ENCODE measurements at regions not wholly inside any gene's neighbourhood (a gene's known extent, or its start where the extent isn't known, plus 50 kb on each side); places are given as distances from the start of the nearest gene placed in this dataset.

- no peak for DNase-seq
- no peak for FAIRE-seq
- Histone ChIP-seq H3K9me3 (ENCODE audit: control insufficient read depth in 2 of 2, insufficient read depth in 1 of 2, low read depth in 1 of 2, low read length in 1 of 2) (peaks cover 0 to 6% of the 10 kb centered on the region in 2 donors), H3K36me3 (ENCODE audit: control insufficient read depth in 3 of 3, insufficient read depth in 2 of 3, low read depth in 1 of 3, low read length in 3 of 3) (no peaks in the 10 kb centered on the region), H3K27me3 (ENCODE audit: control insufficient read depth in 3 of 3, insufficient read depth in 3 of 3, low read length in 3 of 3) (no peaks in the 10 kb centered on the region), H3K27ac (ENCODE audit: low read depth in 1 of 3, low read length in 2 of 3) (no peak overlapping the region), H3K4me3 (ENCODE audit: low read depth in 1 of 3, low read length in 3 of 3) (no peak overlapping the region), H3K4me1 (ENCODE audit: control insufficient read depth in 3 of 3, insufficient read depth in 2 of 3, low read depth in 1 of 3, low read length in 2 of 3) (no peaks in the 10 kb centered on the region)
- 91 to 97% (median 93%) methylated on average over 1 of the region's 1 CpG for WGBS, 3 donors
Measured at GRCh38 chr13:50721672-50721992, 121.9 kb downstream of the DLEU7 start.

GRCh38 chr13:50722440-50723125 lies 120.9 kb downstream of the DLEU7 start:
- H3K4me1 ChIP-seq (ENCODE audit: control insufficient read depth in 3 of 3, insufficient read depth in 2 of 3, low read depth in 1 of 3, low read length in 2 of 3) = no peaks in the 10 kb centered on the region
- no peak overlapping the region for H3K27ac ChIP-seq (ENCODE audit: low read depth in 1 of 3, low read length in 2 of 3)
- FAIRE-seq (no peak), DNase-seq (no peak)
- H3K36me3 ChIP-seq (ENCODE audit: control insufficient read depth in 3 of 3, insufficient read depth in 2 of 3, low read depth in 1 of 3, low read length in 3 of 3) = no peaks in the 10 kb centered on the region
- no peaks in the 10 kb centered on the region for H3K27me3 ChIP-seq (ENCODE audit: control insufficient read depth in 3 of 3, insufficient read depth in 3 of 3, low read length in 3 of 3)
- H3K9me3 ChIP-seq (ENCODE audit: control insufficient read depth in 2 of 2, insufficient read depth in 1 of 2, low read depth in 1 of 2, low read length in 1 of 2) = peaks cover 0 to 6% of the 10 kb centered on the region in 2 donors
- WGBS, 3 donors = 92 to 94% (median 93%) methylated on average over 2 of the region's 2 CpGs
- no peak overlapping the region for H3K4me3 ChIP-seq (ENCODE audit: low read depth in 1 of 3, low read length in 3 of 3)

- WGBS, 3 donors = 89 to 96% (median 95%) methylated on average over 4 of the region's 4 CpGs
- no peak for FAIRE-seq
- peaks cover 0 to 6% of the 10 kb centered on the region in 2 donors for H3K9me3 ChIP-seq (ENCODE audit: control insufficient read depth in 2 of 2, insufficient read depth in 1 of 2, low read depth in 1 of 2, low read length in 1 of 2)
Measured at GRCh38 chr13:50724438-50724837, 119.1 kb downstream of the DLEU7 start.

GRCh38 chr13:50724913-50725312 lies 118.6 kb downstream of the DLEU7 start:
- FAIRE-seq = no peak

More at GRCh38 chr13:50724438-50724837, 119.1 kb downstream of the DLEU7 start:
- H3K4me1 ChIP-seq (ENCODE audit: control insufficient read depth in 3 of 3, insufficient read depth in 2 of 3, low read depth in 1 of 3, low read length in 2 of 3) = no peaks in the 10 kb centered on the region
- H3K27me3 ChIP-seq (ENCODE audit: control insufficient read depth in 3 of 3, insufficient read depth in 3 of 3, low read length in 3 of 3) = no peaks in the 10 kb centered on the region
- no peak overlapping the region for H3K27ac ChIP-seq (ENCODE audit: low read depth in 1 of 3, low read length in 2 of 3)
- no peak overlapping the region for H3K4me3 ChIP-seq (ENCODE audit: low read depth in 1 of 3, low read length in 3 of 3)
- DNase-seq = no peak
- H3K36me3 ChIP-seq (ENCODE audit: control insufficient read depth in 3 of 3, insufficient read depth in 2 of 3, low read depth in 1 of 3, low read length in 3 of 3) = no peaks in the 10 kb centered on the region

GRCh38 chr13:50726164-50726563 lies 117.3 kb downstream of the DLEU7 start:
- no peak overlapping the region for H3K4me3 ChIP-seq (ENCODE audit: low read depth in 1 of 3, low read length in 3 of 3)
- no peaks in the 10 kb centered on the region for H3K27me3 ChIP-seq (ENCODE audit: control insufficient read depth in 3 of 3, insufficient read depth in 3 of 3, low read length in 3 of 3)
- H3K4me1 ChIP-seq (ENCODE audit: control insufficient read depth in 3 of 3, insufficient read depth in 2 of 3, low read depth in 1 of 3, low read length in 2 of 3) = no peaks in the 10 kb centered on the region
- H3K36me3 ChIP-seq (ENCODE audit: control insufficient read depth in 3 of 3, insufficient read depth in 2 of 3, low read depth in 1 of 3, low read length in 3 of 3) = no peaks in the 10 kb centered on the region
- peaks cover 0 to 6% of the 10 kb centered on the region in 2 donors for H3K9me3 ChIP-seq (ENCODE audit: control insufficient read depth in 2 of 2, insufficient read depth in 1 of 2, low read depth in 1 of 2, low read length in 1 of 2)
- DNase-seq (no peak), FAIRE-seq (no peak)
- WGBS, 3 donors = 79 to 92% (median 92%) methylated on average over 4 of the region's 4 CpGs
- no peak overlapping the region for H3K27ac ChIP-seq (ENCODE audit: low read depth in 1 of 3, low read length in 2 of 3)

More at GRCh38 chr13:50724913-50725312, 118.6 kb downstream of the DLEU7 start:
- DNase-seq = no peak
- peaks cover 0 to 6% of the 10 kb centered on the region in 2 donors for H3K9me3 ChIP-seq (ENCODE audit: control insufficient read depth in 2 of 2, insufficient read depth in 1 of 2, low read depth in 1 of 2, low read length in 1 of 2)
- no peak overlapping the region for H3K27ac ChIP-seq (ENCODE audit: low read depth in 1 of 3, low read length in 2 of 3)
- H3K4me3 ChIP-seq (ENCODE audit: low read depth in 1 of 3, low read length in 3 of 3) = no peak overlapping the region
- H3K27me3 ChIP-seq (ENCODE audit: control insufficient read depth in 3 of 3, insufficient read depth in 3 of 3, low read length in 3 of 3) = no peaks in the 10 kb centered on the region
- H3K36me3 ChIP-seq (ENCODE audit: control insufficient read depth in 3 of 3, insufficient read depth in 2 of 3, low read depth in 1 of 3, low read length in 3 of 3) = no peaks in the 10 kb centered on the region
- 67 to 84% (median 72%) methylated on average over 5 of the region's 5 CpGs for WGBS, 3 donors
- H3K4me1 ChIP-seq (ENCODE audit: control insufficient read depth in 3 of 3, insufficient read depth in 2 of 3, low read depth in 1 of 3, low read length in 2 of 3) = no peaks in the 10 kb centered on the region

GRCh38 chr13:50729177-50729576 lies 114.3 kb downstream of the DLEU7 start:
- no peak overlapping the region for H3K27ac ChIP-seq (ENCODE audit: low read depth in 1 of 3, low read length in 2 of 3)
- DNase-seq = no peak
- no peaks in the 10 kb centered on the region for H3K36me3 ChIP-seq (ENCODE audit: control insufficient read depth in 3 of 3, insufficient read depth in 2 of 3, low read depth in 1 of 3, low read length in 3 of 3)
- H3K4me3 ChIP-seq (ENCODE audit: low read depth in 1 of 3, low read length in 3 of 3) = no peak overlapping the region
- peaks cover 0 to 2% of the 10 kb centered on the region in 2 donors for H3K9me3 ChIP-seq (ENCODE audit: control insufficient read depth in 2 of 2, insufficient read depth in 1 of 2, low read depth in 1 of 2, low read length in 1 of 2)
- FAIRE-seq = no peak
- no peaks in the 10 kb centered on the region for H3K27me3 ChIP-seq (ENCODE audit: control insufficient read depth in 3 of 3, insufficient read depth in 3 of 3, low read length in 3 of 3)
- H3K4me1 ChIP-seq (ENCODE audit: control insufficient read depth in 3 of 3, insufficient read depth in 2 of 3, low read depth in 1 of 3, low read length in 2 of 3) = no peaks in the 10 kb centered on the region

- Histone ChIP-seq H3K36me3 (ENCODE audit: control insufficient read depth in 3 of 3, insufficient read depth in 2 of 3, low read depth in 1 of 3, low read length in 3 of 3) (no peaks in the 10 kb centered on the region), H3K27ac (ENCODE audit: low read depth in 1 of 3, low read length in 2 of 3) (no peak overlapping the region), H3K9me3 (ENCODE audit: control insufficient read depth in 2 of 2, insufficient read depth in 1 of 2, low read depth in 1 of 2, low read length in 1 of 2) (no peaks in the 10 kb centered on the region), H3K27me3 (ENCODE audit: control insufficient read depth in 3 of 3, insufficient read depth in 3 of 3, low read length in 3 of 3) (no peaks in the 10 kb centered on the region), H3K4me1 (ENCODE audit: control insufficient read depth in 3 of 3, insufficient read depth in 2 of 3, low read depth in 1 of 3, low read length in 2 of 3) (no peaks in the 10 kb centered on the region), H3K4me3 (ENCODE audit: low read depth in 1 of 3, low read length in 3 of 3) (no peak overlapping the region)
- FAIRE-seq = no peak
- WGBS, 3 donors = 80 to 91% (median 87%) methylated on average over 4 of the region's 4 CpGs
- DNase-seq = no peak
Measured at GRCh38 chr13:50730496-50731351, 112.8 kb downstream of the DLEU7 start.

- Histone ChIP-seq H3K27me3 (ENCODE audit: control insufficient read depth in 3 of 3, insufficient read depth in 3 of 3, low read length in 3 of 3) (no peaks in the 10 kb centered on the region), H3K4me3 (ENCODE audit: low read depth in 1 of 3, low read length in 3 of 3) (no peak overlapping the region), H3K36me3 (ENCODE audit: control insufficient read depth in 3 of 3, insufficient read depth in 2 of 3, low read depth in 1 of 3, low read length in 3 of 3) (no peaks in the 10 kb centered on the region), H3K27ac (ENCODE audit: low read depth in 1 of 3, low read length in 2 of 3) (no peak overlapping the region), H3K9me3 (ENCODE audit: control insufficient read depth in 2 of 2, insufficient read depth in 1 of 2, low read depth in 1 of 2, low read length in 1 of 2) (no peaks in the 10 kb centered on the region), H3K4me1 (ENCODE audit: control insufficient read depth in 3 of 3, insufficient read depth in 2 of 3, low read depth in 1 of 3, low read length in 2 of 3) (no peaks in the 10 kb centered on the region)
- FAIRE-seq (no peak), DNase-seq (no peak)
Measured at GRCh38 chr13:50731400-50731799, 112.1 kb downstream of the DLEU7 start.
